Epithelial cell of proximal tubule (primary cell): ENCODE measurements at regions not wholly inside any gene's neighbourhood (a gene's known extent, or its start where the extent isn't known, plus 50 kb on each side); places are given as distances from the start of the nearest gene placed in this dataset.

ENCODE experiments used
- DNase-seq: peaks from one replicate; pipeline ENCODE4 v3.0.0-alpha.2; 2011; ENCODE audit warnings: low read depth
- H3K4me3 ChIP-seq: 2 replicates; pipeline ENCODE4 v1.5.1; 2011; ENCODE audit warnings: low read depth, mild to moderate bottlenecking, low read length
- TF ChIP-seq, protein P1 (sequence below): conservative IDR thresholded peaks from 2 replicates; pipeline ENCODE4 v1.5.1; 2012; ENCODE audit warnings: low read depth, mild to moderate bottlenecking, low read length

DNA sequence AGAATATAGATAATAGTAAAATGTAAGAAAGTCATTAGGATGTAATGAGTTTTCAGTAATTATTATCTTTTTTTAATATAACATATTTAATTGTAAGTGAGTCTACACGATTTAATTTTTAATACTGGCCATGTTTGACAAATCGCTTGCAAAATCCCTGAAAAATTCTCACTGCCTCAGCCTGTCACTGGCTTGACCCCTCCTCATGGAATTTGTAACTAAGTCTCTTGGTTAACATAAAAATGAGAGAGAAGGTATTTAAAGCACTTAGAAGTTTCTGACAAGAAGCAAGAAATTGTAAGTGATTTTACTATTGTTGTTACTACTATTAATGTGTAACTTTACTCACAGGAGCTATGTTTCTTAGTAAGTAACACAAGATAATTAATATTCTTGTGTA lies 237.9 kb upstream of the GK2 start:
- DNase-seq: no peak

DNA sequence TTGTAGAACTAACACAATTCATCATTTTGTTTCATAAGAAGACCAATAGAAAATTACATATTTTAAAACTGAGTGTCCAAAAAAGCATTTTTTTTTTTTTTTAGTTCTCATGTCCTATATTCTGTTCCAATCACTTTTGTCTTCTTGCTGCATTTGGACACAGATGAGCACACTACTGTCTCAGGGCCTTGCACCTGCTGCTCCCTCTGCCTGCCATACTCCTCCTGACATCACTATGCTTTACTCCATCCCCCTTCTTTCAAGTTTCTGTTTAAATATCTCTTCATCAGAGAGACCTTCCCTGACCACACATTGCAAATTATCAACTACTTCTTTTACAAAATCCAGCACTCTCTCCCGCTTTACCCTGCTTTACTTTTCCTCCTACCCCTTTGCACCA lies 230.7 kb upstream of the GK2 start:
- no peak for DNase-seq
- H3K4me3 ChIP-seq: no peak overlapping the region
- TF ChIP-seq, protein P1, sequence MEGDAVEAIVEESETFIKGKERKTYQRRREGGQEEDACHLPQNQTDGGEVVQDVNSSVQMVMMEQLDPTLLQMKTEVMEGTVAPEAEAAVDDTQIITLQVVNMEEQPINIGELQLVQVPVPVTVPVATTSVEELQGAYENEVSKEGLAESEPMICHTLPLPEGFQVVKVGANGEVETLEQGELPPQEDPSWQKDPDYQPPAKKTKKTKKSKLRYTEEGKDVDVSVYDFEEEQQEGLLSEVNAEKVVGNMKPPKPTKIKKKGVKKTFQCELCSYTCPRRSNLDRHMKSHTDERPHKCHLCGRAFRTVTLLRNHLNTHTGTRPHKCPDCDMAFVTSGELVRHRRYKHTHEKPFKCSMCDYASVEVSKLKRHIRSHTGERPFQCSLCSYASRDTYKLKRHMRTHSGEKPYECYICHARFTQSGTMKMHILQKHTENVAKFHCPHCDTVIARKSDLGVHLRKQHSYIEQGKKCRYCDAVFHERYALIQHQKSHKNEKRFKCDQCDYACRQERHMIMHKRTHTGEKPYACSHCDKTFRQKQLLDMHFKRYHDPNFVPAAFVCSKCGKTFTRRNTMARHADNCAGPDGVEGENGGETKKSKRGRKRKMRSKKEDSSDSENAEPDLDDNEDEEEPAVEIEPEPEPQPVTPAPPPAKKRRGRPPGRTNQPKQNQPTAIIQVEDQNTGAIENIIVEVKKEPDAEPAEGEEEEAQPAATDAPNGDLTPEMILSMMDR: no peak

More for the DNA sequence above, 237.9 kb upstream of the GK2 start:
- TF ChIP-seq, protein P1: no peak
- H3K4me3 ChIP-seq: no peak overlapping the region

DNA sequence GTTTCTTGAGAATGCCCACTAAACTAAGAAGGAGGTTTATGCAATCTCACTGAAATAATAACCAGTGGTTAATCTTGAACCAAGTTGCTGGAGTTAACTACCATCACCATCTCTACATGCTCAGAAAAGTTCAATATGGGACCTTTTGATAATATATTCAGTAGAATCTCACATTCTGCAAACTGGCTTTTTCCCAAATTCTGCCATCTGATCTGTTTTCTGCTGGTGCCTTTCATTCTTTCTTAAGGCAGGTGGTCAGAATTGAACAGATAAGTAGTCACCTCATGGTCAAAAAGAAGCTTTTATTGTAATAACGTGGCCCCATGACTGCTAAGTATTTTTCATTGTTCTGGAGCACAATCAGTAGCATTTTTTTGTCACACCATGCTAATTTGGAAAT lies 229.0 kb upstream of the GK2 start:
- H3K4me3 ChIP-seq: no peak overlapping the region
- DNase-seq: no peak

DNA sequence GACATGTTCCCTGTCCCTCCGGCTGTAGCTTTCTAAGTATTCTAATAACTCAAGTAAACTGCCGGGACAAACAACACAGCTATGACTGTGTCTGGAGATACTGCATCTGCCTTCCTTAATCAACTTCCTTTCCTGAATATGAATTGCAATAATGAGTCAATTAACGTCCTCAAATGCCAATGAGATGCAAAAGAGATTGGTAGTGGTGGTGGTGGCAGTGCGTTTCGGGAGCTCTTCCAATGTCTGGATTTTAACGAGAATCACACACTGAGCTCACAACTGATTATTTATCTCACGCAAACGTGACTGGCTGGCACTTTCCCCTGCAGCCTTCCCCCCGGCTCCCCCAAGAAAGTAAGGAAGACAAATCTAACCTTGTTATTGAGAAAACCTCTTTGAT lies 226.1 kb upstream of the GK2 start:
- TF ChIP-seq, protein P1: no peak
- H3K4me3 ChIP-seq: no peak overlapping the region
- DNase-seq: no peak

More for the DNA sequence above, 229.0 kb upstream of the GK2 start:
- TF ChIP-seq, protein P1: no peak

DNA sequence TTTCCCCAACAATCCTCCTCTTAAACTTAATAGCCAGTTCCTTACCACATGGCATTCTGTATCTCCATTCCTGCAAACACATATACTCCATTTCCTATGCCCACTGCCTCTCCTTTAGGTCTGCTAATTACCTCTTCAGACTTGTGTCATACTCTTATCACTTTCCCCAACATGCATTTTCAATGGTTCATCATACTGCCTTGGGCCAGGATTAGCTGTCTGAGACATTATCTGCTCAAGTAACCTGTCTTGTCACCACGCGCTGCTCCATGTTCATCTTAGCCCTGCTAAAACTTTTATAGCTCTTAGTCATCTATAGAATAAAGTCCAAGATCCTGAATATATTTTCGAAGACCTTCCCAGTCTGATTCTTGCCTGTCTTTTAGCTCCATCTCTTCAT lies 224.1 kb upstream of the GK2 start:
- no peak for DNase-seq
- TF ChIP-seq, protein P1: no peak
- H3K4me3 ChIP-seq: no peak overlapping the region

DNA sequence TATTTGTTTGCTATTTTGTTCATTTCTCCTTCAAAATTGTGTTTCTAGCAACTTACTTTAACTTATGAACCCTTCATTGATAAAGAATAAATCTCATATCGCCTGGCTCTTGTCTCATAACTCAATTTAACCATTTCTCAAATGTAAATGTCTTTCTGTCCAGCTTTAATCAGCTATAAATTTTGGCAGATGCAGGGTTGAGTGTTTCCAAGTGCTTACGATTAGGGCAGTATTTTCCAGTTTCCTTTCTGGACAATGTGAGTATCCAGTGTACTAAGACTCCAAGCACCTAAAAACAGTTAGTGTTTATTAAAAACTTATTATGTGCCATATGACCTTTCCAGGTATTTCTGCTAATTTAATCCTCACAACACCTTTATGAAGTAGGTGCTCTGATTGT lies 218.6 kb upstream of the GK2 start:
- DNase-seq: no peak
- TF ChIP-seq, protein P1: no peak
- no peak overlapping the region for H3K4me3 ChIP-seq

DNA sequence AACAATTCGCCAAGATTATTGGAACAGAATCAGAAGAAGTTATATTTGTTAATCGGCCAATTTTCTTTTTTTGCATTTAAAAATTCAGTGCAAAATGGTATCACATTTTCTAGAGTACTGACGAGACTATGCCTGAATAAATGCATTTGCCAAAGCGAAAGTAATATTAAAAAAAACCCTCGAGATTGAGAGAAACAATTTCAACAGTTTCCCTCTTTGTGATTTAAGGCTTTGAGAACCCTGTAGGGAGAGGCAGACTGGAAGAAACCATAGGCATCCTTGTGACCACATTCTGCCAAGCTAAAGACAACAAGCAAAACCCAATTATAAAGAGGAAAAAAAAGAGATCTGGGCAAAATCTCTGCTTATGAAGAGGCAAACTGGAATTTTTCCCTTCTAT lies 218.1 kb upstream of the GK2 start:
- TF ChIP-seq, protein P1: no peak
- H3K4me3 ChIP-seq: no peak overlapping the region
- no peak for DNase-seq
